Stomach (tissue), 4 donors: ENCODE measurements at regions not wholly inside any gene's neighbourhood (a gene's known extent, or its start where the extent isn't known, plus 50 kb on each side); places are given as distances from the start of the nearest gene placed in this dataset.
"Not testable (repeated sequence)": the region's sequence is repeated elsewhere in the genome, so short reads cannot be mapped to it uniquely, and the experiment has no call there.

Experiments
- CTCF ChIP-seq, 7 experiments: fragments of 450-650 bp in 4 of 7; fragments of 200-600 bp in 3 of 7; sonication (generic) in 3 of 7; IDR thresholded peaks; one replicate each; pipeline ENCODE4 v1.5.1; 2016 to 2019; ENCODE audit warnings: antibody characterized with exemption in 7 of 7, control low read depth in 2 of 7, mild to moderate bottlenecking in 1 of 7
- EP300 ChIP-seq: sonication (generic); formaldehyde crosslinking; IDR thresholded peaks from one replicate; pipeline ENCODE4 v1.6.1; 2017; ENCODE audit warnings: antibody characterized with exemption
- POLR2A ChIP-seq, 4 donors: fragments of 450-650 bp; IDR thresholded peaks; one replicate each; pipeline ENCODE4 v1.6.1; 2016; ENCODE audit warnings: antibody characterized with exemption in 4 of 4, control low read depth in 2 of 4, mild to moderate bottlenecking in 1 of 4, moderate library complexity in 1 of 4
- POLR2AphosphoS5 ChIP-seq, 3 donors: sonication (generic); formaldehyde crosslinking; IDR thresholded peaks; one replicate each; pipeline ENCODE4 v1.6.1; 2016; ENCODE audit warnings: antibody characterized with exemption in 3 of 3

GRCh38 chr17:46424187-46424884 lies 62.8 kb upstream of the ARL17B start:
- TF ChIP-seq CTCF (IDR thresholded peaks at IDR 0.05), result peak in 1 of 7 experiments; percentile 31
- not testable (repeated sequence) for TF ChIP-seq POLR2A (IDR thresholded peaks at IDR 0.05); EP300; POLR2AphosphoS5 (IDR thresholded peaks at IDR 0.05)
